HepG2 (cell line): ENCODE measurements at regions not wholly inside any gene's neighbourhood (a gene's known extent, or its start where the extent isn't known, plus 50 kb on each side); places are given as distances from the start of the nearest gene placed in this dataset.

Source experiments
- ATAC-seq: fragments of 200-7000 bp; cut with Tn5 transposase; 3 replicates; pipeline ENCODE4 v1.9.1; 2020; ENCODE audit warnings: mild to moderate bottlenecking, moderate library complexity
- BruUV-seq: library from RNA; stranded (reverse); fragments of 400-500 nt; replicated peaks from 2 replicates; lab custom pipeline; 2021; lab: Mats Ljungman, UMichigan
- CTCF ChIA-PET: fragments of 300-600 bp; formaldehyde crosslinking; extraction: SDS; loops from one replicate; lab custom pipeline; 2021; ENCODE audit warnings: low total read pairs, inconsistent platforms, low intra/inter-chr PET ratio; lab: Yijun Ruan, JAX
- POLR2A ChIA-PET: fragments of 350-600 bp; sonication (Branson Sonifier 250); formaldehyde crosslinking; loops from one replicate; lab custom pipeline; 2020; ENCODE audit warnings: antibody characterized with exemption, inconsistent platforms; lab: Yijun Ruan, JAX
- DNase-seq: peaks from one replicate; pipeline ENCODE4 v3.0.0-alpha.2; 2015; ENCODE audit warnings: low spot score
- FAIRE-seq: peaks from 3 replicates; lab custom pipeline; 2011; peaks lifted over from hg19 to GRCh38; lab: Jason Lieb, UNC
- H2AFZ ChIP-seq: one replicate; pipeline ENCODE4 v1.6.1; 2011; ENCODE audit warnings: low read length, inconsistent platforms
- H3K27ac ChIP-seq: fragments of 300-600 bp; 3 replicates; pipeline ENCODE4 v1.8.0; 2011; ENCODE audit warnings: mixed run types, mild to moderate bottlenecking, mixed read lengths, low read length, inconsistent platforms; ENCODE audit not compliant: insufficient read depth; ENCODE audit errors: extremely low read length
- H3K27me3 ChIP-seq, 2 experiments: fragments of 200-600 bp in 1 of 2; 2 replicates in 1 of 2; 3 replicates in 1 of 2; pipeline versions ENCODE4 v1.6.0 to v1.8.0; 2011; ENCODE audit warnings: low read length in 2 of 2, mild to moderate bottlenecking in 2 of 2, moderate library complexity in 2 of 2, inconsistent platforms in 1 of 2; ENCODE audit not compliant: insufficient read depth in 2 of 2, control insufficient read depth in 1 of 2
- H3K36me3 ChIP-seq, 2 experiments: fragments of 200-600 bp in 1 of 2; replicated peaks in 1 of 2; 2 replicates in 1 of 2; 3 replicates in 1 of 2; pipeline versions ENCODE4 v1.5.1 to v1.8.0; 2011; ENCODE audit warnings: low read length in 2 of 2, inconsistent platforms in 1 of 2; ENCODE audit not compliant: insufficient read depth in 2 of 2, control insufficient read depth in 1 of 2
- H3K4me1 ChIP-seq: 2 replicates; pipeline ENCODE4 v1.5.1; 2012; ENCODE audit warnings: low read length, inconsistent platforms; ENCODE audit not compliant: insufficient read depth
- H3K4me2 ChIP-seq: 2 replicates; pipeline ENCODE4 v1.6.0; 2011; ENCODE audit warnings: low read depth, low read length, inconsistent platforms
- H3K4me3 ChIP-seq, 3 experiments: fragments of 200-600 bp in 1 of 3; sonication (generic), shearing (Covaris generic) in 1 of 3; replicated peaks in 1 of 3; 2 replicates each; pipeline ENCODE4 v1.5.1; 2011 to 2016; ENCODE audit warnings: low read length in 3 of 3, inconsistent platforms in 2 of 3, low read depth in 2 of 3, mild to moderate bottlenecking in 2 of 3, control low read depth in 1 of 3, mixed read lengths in 1 of 3; ENCODE audit not compliant: insufficient read depth in 1 of 3
- H3K79me2 ChIP-seq: one replicate; pipeline ENCODE4 v1.6.1; 2011; ENCODE audit warnings: low read length, inconsistent platforms; ENCODE audit not compliant: insufficient read depth
- H3K9ac ChIP-seq: 2 replicates; pipeline ENCODE4 v1.6.0; 2011; ENCODE audit warnings: mild to moderate bottlenecking, low read depth, low read length, inconsistent platforms; ENCODE audit not compliant: insufficient read depth
- H3K9me3 ChIP-seq: 2 replicates; pipeline ENCODE4 v1.5.1; 2012; ENCODE audit warnings: mild to moderate bottlenecking, low read length
- H4K20me1 ChIP-seq: 2 replicates; pipeline ENCODE4 v1.6.0; 2011; ENCODE audit warnings: inconsistent platforms, mild to moderate bottlenecking, low read length, moderate library complexity; ENCODE audit not compliant: insufficient read depth
- AHDC1 ChIP-seq: sonication (generic); formaldehyde crosslinking; IDR thresholded peaks from 2 replicates; pipeline ENCODE4 v1.5.1; 2020; ENCODE audit warnings: mild to moderate bottlenecking, missing genetic modification reagents, borderline replicate concordance
- ZNF550 ChIP-seq: sonication (generic); formaldehyde crosslinking; IDR thresholded peaks from 2 replicates; pipeline ENCODE4 v1.4.0; 2020; ENCODE audit warnings: mild to moderate bottlenecking, missing genetic modification reagents, borderline replicate concordance
- ZNF572 ChIP-seq: sonication (generic); formaldehyde crosslinking; IDR thresholded peaks from 2 replicates; pipeline ENCODE4 v1.5.1; 2020; ENCODE audit warnings: mild to moderate bottlenecking, missing genetic modification reagents
- WGBS: methylation state at CpG from one replicate; pipeline ENCODE4 v1.1.6; 2017; ENCODE audit warnings: low lambda C conversion rate; 5-methylcytosine and 5-hydroxymethylcytosine counted together
- in situ Hi-C: cut with HindIII; loops from 2 replicates; pipeline ENCODE4 v1.10.0; 2017; ENCODE audit warnings: low pct_unique_long_range_greater_than_20kb; ENCODE audit not compliant: extremely low pct_ligation_motif_present
- intact Hi-C: fragments of 100-400 bp; cut with micrococcal nuclease; formaldehyde crosslinking; loops from one replicate; pipeline ENCODE4 v1.10.0; 2022; ENCODE audit not compliant: unreplicated experiment

- CTCF ChIA-PET = no interaction called here
- peaks cover 0 to 14% of the 10 kb centered on the region in 2 experiments; a peak in 3 of 5 replicates for H3K27me3 ChIP-seq
- POLR2A ChIA-PET = no interaction called here
- no peak for ATAC-seq
- no peak overlapping the region for H2AFZ ChIP-seq
- BruUV-seq = no TSS peak
- intact Hi-C loops = loop anchor here (5.0 kb wide), 1 partner anchor 377 kb away; no protein-coding TSS in a partner anchor
- H3K27ac ChIP-seq = no peak overlapping the region
- H4K20me1 ChIP-seq = no peaks in the 10 kb centered on the region
- no peaks in the 10 kb centered on the region for H3K9me3 ChIP-seq
- H3K36me3 ChIP-seq = no peaks in the 10 kb centered on the region
- no peak for TF ChIP-seq AHDC1
- TF ChIP-seq ZNF550 (CRISPR knock-in tag) = no peak
- no peak for TF ChIP-seq ZNF572 (CRISPR knock-in tag)
- TF ChIP-seq, all 625 proteins: peak for 0
- H3K4me3 ChIP-seq = no peak overlapping the region
- no peak overlapping the region for H3K4me2 ChIP-seq
- DNase-seq (no peak), FAIRE-seq (no peak)
- H3K4me1 ChIP-seq = no peaks in the 10 kb centered on the region
- H3K9ac ChIP-seq = no peak overlapping the region
- in situ Hi-C loops = no loop called here
- no peaks in the 10 kb centered on the region for H3K79me2 ChIP-seq
- 22% methylated on average over 5 of the region's 5 CpGs for WGBS
Measured at GRCh38 chr5:62144401-62145022, 161.5 kb upstream of the KIF2A start.
